OCI-LY7 (cell line): ENCODE measurements at regions not wholly inside any gene's neighbourhood (a gene's known extent, or its start where the extent isn't known, plus 50 kb on each side); places are given as distances from the start of the nearest gene placed in this dataset.
"Not testable (repeated sequence)": the region's sequence is repeated elsewhere in the genome, so short reads cannot be mapped to it uniquely, and the experiment has no call there.

Experiments
- BruUV-seq: library from RNA; stranded (reverse); fragments of 400-500 nt; replicated peaks from 2 replicates; lab custom pipeline; 2021; lab: Mats Ljungman, UMichigan
- CTCF ChIA-PET: fragments of 300-600 bp; sonication (Branson Sonifier 250); formaldehyde crosslinking; loops from one replicate; lab custom pipeline; 2022; ENCODE audit warnings: antibody characterized with exemption; ENCODE audit not compliant: unreplicated experiment; lab: Charles Lee
- POLR2A ChIA-PET: fragments of 300-600 bp; sonication (Branson Sonifier 250); formaldehyde crosslinking; loops from one replicate; lab custom pipeline; 2022; ENCODE audit warnings: antibody characterized with exemption; lab: Charles Lee
- DNase-seq: peaks from one replicate; pipeline ENCODE4 v3.0.0-alpha.2; 2015; ENCODE audit warnings: low spot score
- H2AFZ ChIP-seq: fragments of 200-600 bp; sonication (generic), shearing (Covaris generic); 2 replicates; pipeline ENCODE4 v1.6.1; 2014; ENCODE audit warnings: mild to moderate bottlenecking, antibody characterized with exemption, low read length, moderate library complexity
- H3K27ac ChIP-seq: fragments of 200-600 bp; sonication (generic); 2 replicates; pipeline ENCODE4 v1.5.1; 2014; ENCODE audit warnings: mixed run types, low read depth, mild to moderate bottlenecking, moderate library complexity, low read length, inconsistent platforms; ENCODE audit not compliant: poor library complexity, severe bottlenecking
- H3K36me3 ChIP-seq: fragments of 200-600 bp; sonication (generic); 2 replicates; pipeline ENCODE4 v1.6.1; 2014; ENCODE audit warnings: mild to moderate bottlenecking, antibody characterized with exemption, low read length, moderate library complexity, mixed read lengths; ENCODE audit not compliant: insufficient read depth
- H3K4me1 ChIP-seq: fragments of 200-600 bp; sonication (generic); 2 replicates; pipeline ENCODE4 v1.5.1; 2014; ENCODE audit warnings: mild to moderate bottlenecking, low read length; ENCODE audit not compliant: insufficient read depth, poor library complexity, severe bottlenecking
- H3K4me2 ChIP-seq: fragments of 200-600 bp; sonication (generic); 2 replicates; pipeline ENCODE4 v1.6.1; 2014; ENCODE audit warnings: mild to moderate bottlenecking, low read length
- H3K4me3 ChIP-seq: fragments of 200-600 bp; sonication (generic); 2 replicates; pipeline ENCODE4 v1.5.1; 2014; ENCODE audit warnings: mild to moderate bottlenecking, low read depth, low read length; ENCODE audit not compliant: poor library complexity, severe bottlenecking
- H3K79me2 ChIP-seq: fragments of 200-600 bp; sonication (generic); 2 replicates; pipeline ENCODE4 v1.6.1; 2016; ENCODE audit warnings: low read depth, mild to moderate bottlenecking, low read length, moderate library complexity, mixed read lengths; ENCODE audit not compliant: insufficient read depth
- H3K9me2 ChIP-seq: fragments of 200-600 bp; sonication (generic); 2 replicates; pipeline ENCODE4 v1.6.1; 2016; ENCODE audit warnings: mild to moderate bottlenecking, low read length, mixed read lengths; ENCODE audit not compliant: insufficient read depth
- H3K9me3 ChIP-seq: fragments of 200-600 bp; sonication (generic); 2 replicates; pipeline ENCODE4 v1.6.1; 2014; ENCODE audit warnings: mild to moderate bottlenecking, mixed run types, low read length, mixed read lengths
- H4K20me1 ChIP-seq: fragments of 200-600 bp; sonication (generic); 2 replicates; pipeline ENCODE4 v1.6.1; 2014; ENCODE audit warnings: mild to moderate bottlenecking, antibody characterized with exemption, low read length, moderate library complexity, mixed read lengths; ENCODE audit not compliant: insufficient read depth
- EZH2phosphoT487 ChIP-seq: fragments of 200-600 bp; sonication (generic); IDR thresholded peaks from 2 replicates; pipeline ENCODE4 v1.6.1; 2018; ENCODE audit warnings: low read depth, borderline replicate concordance, mild to moderate bottlenecking, mixed run types, antibody characterized with exemption, low read length, moderate library complexity, mixed read lengths
- intact Hi-C: fragments of 100-400 bp; cut with micrococcal nuclease; formaldehyde crosslinking; loops from one replicate; pipeline ENCODE4 v1.10.0; 2022; ENCODE audit not compliant: unreplicated experiment
- TF ChIP-seq, protein P1 (sequence below): fragments of 200-600 bp; sonication (generic); conservative IDR thresholded peaks from 2 replicates; pipeline ENCODE4 v1.5.1; 2014; ENCODE audit warnings: mild to moderate bottlenecking, antibody characterized with exemption, low read length, moderate library complexity, mixed read lengths

DNA sequence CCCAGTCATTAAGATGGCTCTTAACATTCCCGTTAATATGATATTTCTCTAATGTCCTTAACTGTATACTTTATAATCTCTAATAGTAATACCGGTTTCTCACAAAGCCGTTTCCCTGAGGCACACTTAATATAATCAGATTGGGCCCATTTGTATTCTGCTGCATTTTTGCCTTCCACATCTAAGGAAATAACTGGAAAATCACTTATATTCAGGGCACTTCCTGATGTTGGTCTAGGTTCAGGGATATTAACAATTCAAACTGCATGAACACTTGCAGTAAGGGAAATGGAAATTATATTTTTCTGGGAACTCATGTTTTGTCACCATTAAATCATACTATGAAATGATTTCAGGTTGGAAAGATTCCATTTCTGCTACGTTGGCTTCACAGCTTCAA, 119.8 kb downstream of the TPR start:
- Histone ChIP-seq H2AFZ (no peak overlapping the region), H3K9me2 (no peaks in the 10 kb centered on the region), H3K4me3 (no peak overlapping the region), H3K36me3 (no peaks in the 10 kb centered on the region), H4K20me1 (no peaks in the 10 kb centered on the region), H3K9me3 (no peaks in the 10 kb centered on the region), H3K4me1 (no peaks in the 10 kb centered on the region), H3K4me2 (no peak overlapping the region), H3K27ac (no peak overlapping the region), H3K79me2 (no peaks in the 10 kb centered on the region)
- POLR2A ChIA-PET, result interaction anchor here (0.6 to 1.3 kb wide), 3 partner anchors 10 to 696 kb away, joined by 3 to 5 read pairs (median 3); no protein-coding TSS in a partner anchor
- DNase-seq, result no peak
- intact Hi-C loops, result no loop called here
- no TSS peak for BruUV-seq
- CTCF ChIA-PET, result no interaction called here
- TF ChIP-seq, protein P1, sequence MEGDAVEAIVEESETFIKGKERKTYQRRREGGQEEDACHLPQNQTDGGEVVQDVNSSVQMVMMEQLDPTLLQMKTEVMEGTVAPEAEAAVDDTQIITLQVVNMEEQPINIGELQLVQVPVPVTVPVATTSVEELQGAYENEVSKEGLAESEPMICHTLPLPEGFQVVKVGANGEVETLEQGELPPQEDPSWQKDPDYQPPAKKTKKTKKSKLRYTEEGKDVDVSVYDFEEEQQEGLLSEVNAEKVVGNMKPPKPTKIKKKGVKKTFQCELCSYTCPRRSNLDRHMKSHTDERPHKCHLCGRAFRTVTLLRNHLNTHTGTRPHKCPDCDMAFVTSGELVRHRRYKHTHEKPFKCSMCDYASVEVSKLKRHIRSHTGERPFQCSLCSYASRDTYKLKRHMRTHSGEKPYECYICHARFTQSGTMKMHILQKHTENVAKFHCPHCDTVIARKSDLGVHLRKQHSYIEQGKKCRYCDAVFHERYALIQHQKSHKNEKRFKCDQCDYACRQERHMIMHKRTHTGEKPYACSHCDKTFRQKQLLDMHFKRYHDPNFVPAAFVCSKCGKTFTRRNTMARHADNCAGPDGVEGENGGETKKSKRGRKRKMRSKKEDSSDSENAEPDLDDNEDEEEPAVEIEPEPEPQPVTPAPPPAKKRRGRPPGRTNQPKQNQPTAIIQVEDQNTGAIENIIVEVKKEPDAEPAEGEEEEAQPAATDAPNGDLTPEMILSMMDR, result no peak
- TF ChIP-seq EZH2phosphoT487, result no peak

DNA sequence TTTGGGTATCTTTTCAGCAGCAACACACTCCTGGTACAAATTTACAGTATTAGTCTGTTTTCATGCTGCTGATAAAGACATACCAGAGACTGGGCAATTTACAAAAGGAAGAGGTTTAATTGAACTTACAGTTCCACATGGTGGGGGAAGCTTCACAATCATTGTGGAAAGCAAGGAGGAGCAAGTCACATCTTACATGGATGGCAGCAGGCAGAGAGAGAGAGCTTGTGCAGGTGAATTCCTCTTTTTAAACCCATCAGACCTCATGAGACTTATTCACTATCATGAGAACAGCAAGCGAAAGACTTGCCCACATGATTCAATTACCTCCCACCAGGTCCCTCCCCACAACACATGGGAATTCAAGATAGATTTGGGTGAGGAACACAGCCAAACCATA, 124.5 kb downstream of the TPR start:
- Histone ChIP-seq H3K36me3 (no peaks in the 10 kb centered on the region), H3K4me2 (no peak overlapping the region), H3K27ac (no peak overlapping the region), H3K9me2 (no peaks in the 10 kb centered on the region), H4K20me1 (no peaks in the 10 kb centered on the region), H3K9me3 (0 out of 2 replicates have a peak, but pooled peaks cover 5% of the 10 kb centered on the region), H3K4me3 (no peak overlapping the region), H3K4me1 (no peaks in the 10 kb centered on the region), H3K79me2 (no peaks in the 10 kb centered on the region), H2AFZ (no peak overlapping the region)
- BruUV-seq, result no TSS peak
- POLR2A ChIA-PET, result interaction anchor here (0.6 kb wide), 1 partner anchor 10 kb away, joined by 3 read pairs; no protein-coding TSS in a partner anchor
- no peak for TF ChIP-seq EZH2phosphoT487
- TF ChIP-seq, protein P1, result no peak
- CTCF ChIA-PET, result no interaction called here
- intact Hi-C loops, result no loop called here
- no peak for DNase-seq

DNA sequence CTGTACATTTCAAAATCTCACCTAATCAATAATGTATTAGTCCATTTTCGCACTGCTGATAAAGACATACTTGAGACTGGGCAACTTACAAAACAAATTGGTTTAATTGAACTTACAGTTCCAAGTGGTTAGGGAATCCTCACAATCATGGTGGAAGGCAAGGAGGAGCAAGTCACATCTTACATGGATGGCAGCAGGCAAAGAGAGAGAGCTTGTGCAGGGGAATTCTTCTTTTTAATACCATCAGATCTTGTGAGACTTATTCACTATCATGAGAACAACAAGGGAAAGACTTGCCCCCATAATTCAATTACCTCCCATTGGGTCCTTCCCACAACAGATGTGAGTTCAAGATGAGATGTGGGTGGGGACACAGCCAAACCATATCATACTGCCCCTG, 126.4 kb downstream of the TPR start:
- H3K27ac ChIP-seq, H2AFZ ChIP-seq, POLR2A ChIA-PET, H3K36me3 ChIP-seq, intact Hi-C loops, H3K79me2 ChIP-seq, BruUV-seq, H3K9me2 ChIP-seq, H4K20me1 ChIP-seq, H3K4me1 ChIP-seq, H3K4me3 ChIP-seq, H3K9me3 ChIP-seq, H3K4me2 ChIP-seq, DNase-seq: not testable (repeated sequence)
- CTCF ChIA-PET, result interaction anchor here (1.3 kb wide), 1 partner anchor 169 kb away, joined by 3 read pairs; no protein-coding TSS in a partner anchor
